SH-SY5Y (cell line): ENCODE measurements at regions not wholly inside any gene's neighbourhood (a gene's known extent, or its start where the extent isn't known, plus 50 kb on each side); places are given as distances from the start of the nearest gene placed in this dataset.

ENCODE experiments used
- GATA2 ChIP-seq: IDR thresholded peaks from 2 replicates; pipeline ENCODE4 v1.6.1; 2011; ENCODE audit warnings: mild to moderate bottlenecking, low read depth, low read length
- GATA3 ChIP-seq: IDR thresholded peaks from 2 replicates; pipeline ENCODE4 v1.6.1; 2011; ENCODE audit warnings: low read depth, mild to moderate bottlenecking, low read length, moderate library complexity

DNA sequence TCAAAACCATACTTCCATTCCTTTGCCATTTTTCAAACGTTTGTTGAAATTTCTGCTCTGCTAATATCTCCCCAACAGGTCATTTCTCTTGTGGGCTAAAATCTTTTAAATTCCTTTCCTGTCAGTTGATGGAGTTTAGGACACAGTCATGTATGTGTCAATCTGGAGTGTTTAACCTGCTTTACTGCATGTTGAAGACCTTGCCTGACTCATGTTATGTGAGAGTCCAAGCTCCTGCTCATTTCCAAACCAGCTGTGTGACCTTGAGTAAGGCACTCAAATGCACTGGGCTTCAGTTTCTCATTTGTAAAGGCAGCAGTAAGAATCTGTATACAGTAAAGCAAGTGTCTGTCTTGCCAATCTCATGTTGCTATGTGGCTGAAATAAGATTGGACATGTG, 171.9 kb upstream of the SPACA1 start:
- no peak for TF ChIP-seq GATA3
- no peak for TF ChIP-seq GATA2

DNA sequence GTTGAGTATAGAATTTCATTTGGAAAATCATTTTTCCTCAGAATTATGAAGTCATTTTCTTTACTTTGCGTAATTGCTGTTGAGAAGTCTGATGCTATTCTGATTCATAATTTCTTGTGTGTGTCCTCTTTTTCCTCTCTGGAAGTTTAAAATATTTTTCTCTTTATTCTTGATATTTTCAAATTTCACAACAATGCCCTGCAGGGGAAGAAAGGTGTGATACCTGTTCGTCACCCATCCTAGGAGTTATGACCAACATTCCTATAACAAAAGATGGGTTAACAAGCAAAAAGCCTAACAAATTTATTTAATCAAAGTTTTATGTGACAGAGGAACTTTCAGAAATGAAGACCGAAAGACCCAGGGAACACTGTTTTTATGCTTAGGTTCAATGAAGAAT, 171.5 kb upstream of the AKIRIN2 start:
- no peak for TF ChIP-seq GATA3
- TF ChIP-seq GATA2 = no peak

DNA sequence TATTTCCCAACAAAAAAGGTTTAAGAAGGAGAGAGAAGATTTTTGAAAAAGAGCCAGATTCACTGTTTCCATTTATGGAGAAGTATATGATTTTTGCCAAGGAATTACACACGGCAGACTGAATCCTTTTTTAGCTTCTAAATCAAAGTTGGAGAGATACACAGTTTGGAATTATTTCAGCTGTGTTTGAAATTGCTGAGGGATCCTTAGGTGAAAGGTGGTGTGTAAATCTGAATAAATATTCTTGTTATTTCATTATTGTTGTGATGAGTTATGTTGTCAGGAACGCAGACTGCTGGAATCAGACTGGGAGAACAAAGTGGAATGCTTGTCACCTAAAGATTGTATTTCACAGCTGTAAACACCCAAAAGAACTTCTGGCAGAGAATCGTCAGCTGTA, 168.5 kb upstream of the AKIRIN2 start:
- TF ChIP-seq GATA2 (no peak), GATA3 (no peak)

GRCh38 chr6:87869064-87869905, 167.3 kb upstream of the AKIRIN2 start:
- no peak; the same call in 1 of the 2 replicates for TF ChIP-seq GATA2
- TF ChIP-seq GATA3 = no peak

DNA sequence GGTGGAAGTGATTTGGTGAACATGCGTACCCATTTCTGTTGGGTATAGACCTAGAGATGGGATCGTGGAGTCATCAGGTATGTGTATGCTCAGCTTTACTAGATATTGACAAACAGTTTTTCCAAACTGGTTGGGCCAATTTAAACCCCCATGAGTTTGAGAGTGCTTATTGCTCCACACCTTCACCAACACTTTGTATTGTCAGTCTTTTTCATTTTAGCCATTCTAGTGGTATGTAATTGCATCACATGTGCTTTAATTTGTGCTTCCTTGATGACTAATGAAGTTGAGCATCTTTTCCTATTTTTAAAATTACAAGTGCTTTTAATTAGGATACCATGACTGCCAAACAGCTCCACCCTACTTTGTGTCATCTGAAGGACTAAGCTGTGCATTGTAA, 158.9 kb upstream of the AKIRIN2 start:
- TF ChIP-seq GATA2 (no peak), GATA3 (no peak)

DNA sequence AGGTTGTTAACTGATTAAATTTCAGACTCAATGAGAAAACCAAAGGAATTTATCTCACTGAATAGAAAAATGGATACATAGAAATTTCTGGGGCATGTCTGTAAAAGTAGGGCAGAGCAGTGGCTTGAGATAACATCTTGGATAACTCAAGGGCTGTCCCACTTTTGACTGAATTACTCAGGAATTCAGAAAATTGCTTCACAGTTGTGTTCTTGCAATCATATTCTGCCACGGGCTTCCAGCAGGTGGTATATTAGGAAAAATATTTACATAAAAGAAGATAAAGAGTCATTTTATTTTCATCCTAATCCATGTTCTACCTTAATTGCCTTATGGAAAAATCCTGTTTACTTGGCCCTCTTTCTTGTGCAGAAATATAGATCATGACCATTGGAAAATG, 156.4 kb upstream of the AKIRIN2 start:
- TF ChIP-seq GATA2 = no peak
- no peak for TF ChIP-seq GATA3

DNA sequence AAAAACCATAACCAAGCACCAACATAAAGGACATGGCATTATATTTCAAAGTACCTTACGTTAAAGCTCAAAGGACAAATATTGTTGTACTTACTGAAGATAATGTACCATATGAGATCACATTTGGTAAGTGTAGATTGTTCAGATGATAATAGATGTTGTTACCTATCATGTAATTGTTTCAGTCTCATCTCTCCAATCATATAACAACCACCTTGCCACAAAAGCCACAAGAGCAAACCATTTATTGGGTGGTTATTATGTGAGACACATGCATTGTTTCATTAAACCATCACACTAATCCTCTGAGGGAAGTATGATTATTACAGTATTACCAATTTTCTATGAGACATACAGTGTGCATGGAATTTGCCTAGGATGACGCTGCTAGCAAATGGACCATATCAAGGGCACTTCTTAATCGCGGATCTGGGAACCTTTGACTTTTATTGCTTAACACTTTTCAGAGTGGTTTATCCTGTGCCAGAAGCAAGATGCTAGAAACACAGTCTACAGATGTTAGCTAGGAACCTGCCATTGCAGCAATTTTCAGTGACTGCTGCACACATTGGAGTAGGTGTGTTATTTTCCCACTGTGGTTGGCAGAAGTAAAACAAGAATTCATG, 149.8 kb upstream of the AKIRIN2 start:
- TF ChIP-seq GATA3 (no peak), GATA2 (no peak)

- TF ChIP-seq GATA2 (no peak), GATA3 (no peak)
Observed at GRCh38 chr6:87848616-87849015, 146.6 kb upstream of the AKIRIN2 start.

DNA sequence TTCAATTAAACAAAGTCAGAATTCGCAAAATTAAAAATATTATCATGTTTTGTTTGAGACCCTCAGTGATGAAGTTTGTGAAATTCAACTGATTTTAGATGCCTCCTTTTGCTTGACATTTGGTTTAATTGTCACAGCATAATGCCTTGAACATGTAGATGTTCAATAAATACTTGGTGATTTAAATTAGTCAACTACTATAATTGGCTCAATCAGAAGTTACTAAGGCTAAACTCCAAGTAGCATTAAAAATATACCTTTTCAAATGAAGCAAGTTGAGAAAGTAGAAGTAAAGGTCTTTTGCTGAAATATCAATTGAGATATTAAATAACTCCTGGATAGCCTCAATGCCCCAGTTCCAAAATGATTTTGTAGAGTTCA, 145.8 kb upstream of the AKIRIN2 start:
- TF ChIP-seq GATA2 (no peak), GATA3 (no peak)

DNA sequence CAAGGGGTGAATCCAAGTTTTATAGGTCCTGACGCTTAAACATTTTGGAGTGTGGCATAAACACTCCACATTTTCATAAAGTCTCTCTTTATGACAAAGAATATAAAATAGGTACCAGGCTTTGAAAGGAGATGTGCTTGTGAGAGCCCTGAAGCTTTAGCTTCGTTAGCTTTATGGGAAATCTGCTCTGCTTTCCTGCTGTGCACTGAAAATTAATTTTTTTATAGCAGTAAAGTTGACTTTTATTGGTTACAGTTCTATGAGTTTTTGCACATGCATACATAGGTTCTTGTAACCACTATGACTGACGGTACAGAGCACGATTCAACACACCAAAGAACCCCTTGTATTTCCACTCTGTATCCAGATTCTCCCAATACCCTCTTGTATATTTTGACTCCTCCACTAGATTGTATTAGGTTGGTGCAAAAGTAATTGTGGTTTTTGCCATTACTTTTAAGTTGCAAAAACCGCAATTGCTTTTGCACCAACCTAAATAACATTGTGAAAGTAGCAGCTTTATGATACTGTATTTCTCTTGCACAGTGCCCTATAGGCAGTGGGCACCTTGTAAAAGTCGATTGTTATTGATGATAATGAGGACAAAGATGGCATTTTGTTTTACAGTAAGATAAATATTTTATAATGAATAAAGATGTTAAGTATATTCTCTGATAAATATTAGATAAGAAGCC, 145.2 kb upstream of the AKIRIN2 start:
- TF ChIP-seq GATA3 (no peak), GATA2 (no peak)

DNA sequence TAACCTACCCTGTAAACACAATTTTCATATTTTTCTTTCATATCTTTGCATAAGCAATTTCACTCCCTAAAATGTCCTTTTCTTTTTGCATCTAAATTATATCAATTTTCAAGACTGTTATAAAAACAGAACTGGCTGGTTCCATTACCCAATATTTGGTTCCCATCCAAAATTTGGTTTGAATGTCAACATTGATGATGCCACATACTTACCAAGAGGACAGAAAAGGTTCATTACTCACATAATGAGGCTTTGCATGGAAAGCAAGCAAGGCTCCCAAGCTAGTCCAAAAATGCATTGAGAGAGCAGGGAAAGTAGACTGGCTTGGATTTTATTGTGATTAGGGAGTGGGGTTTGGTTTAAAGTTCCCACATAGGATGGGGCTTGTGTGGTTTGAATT, 144.4 kb upstream of the AKIRIN2 start:
- TF ChIP-seq GATA2 (no peak), GATA3 (no peak)

GRCh38 chr6:87840324-87840723, 138.3 kb upstream of the AKIRIN2 start:
- TF ChIP-seq GATA2 = no peak
- no peak for TF ChIP-seq GATA3

GRCh38 chr6:87837876-87838275, 135.8 kb upstream of the AKIRIN2 start:
- TF ChIP-seq GATA3 (no peak), GATA2 (no peak)

- TF ChIP-seq GATA2 = no peak
- no peak for TF ChIP-seq GATA3
Observed at GRCh38 chr6:87837444-87837843, 135.4 kb upstream of the AKIRIN2 start.

DNA sequence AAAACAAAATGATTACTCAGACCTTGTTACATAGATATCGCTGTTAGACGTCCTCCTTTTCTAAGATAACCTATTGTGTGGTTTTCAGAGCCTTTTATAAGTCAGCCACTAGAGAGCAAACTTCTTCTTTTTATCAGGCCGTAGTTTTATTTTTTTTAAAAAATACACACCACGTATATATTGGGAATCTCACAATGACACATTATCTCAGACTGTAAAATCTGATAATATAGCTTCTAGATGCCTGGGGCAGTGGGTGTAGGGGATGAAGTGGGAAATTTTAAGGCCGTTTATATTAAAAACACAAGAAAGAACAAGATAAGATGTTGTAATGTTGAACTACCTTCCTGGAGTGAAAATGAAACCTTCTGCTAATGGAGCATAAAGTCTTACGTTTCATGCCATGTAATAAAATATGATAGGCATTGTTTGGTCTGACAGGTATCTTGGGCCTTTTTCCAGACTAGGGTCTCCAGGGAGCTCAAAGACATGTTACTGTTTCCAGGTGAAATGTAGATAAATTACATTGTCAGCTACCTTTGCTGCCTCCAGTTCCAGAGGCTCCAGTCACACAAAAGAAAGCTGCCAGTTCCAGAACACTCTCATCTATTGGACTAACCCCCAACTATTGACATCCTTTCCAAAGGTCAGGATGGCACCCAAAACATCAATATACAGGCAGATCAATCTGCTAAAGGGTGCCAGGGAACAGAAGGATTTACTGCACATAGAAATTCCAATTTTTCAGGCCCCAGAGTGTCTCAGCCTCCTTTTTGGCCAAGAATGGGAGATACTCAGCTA, 130.2 kb upstream of the AKIRIN2 start:
- no peak for TF ChIP-seq GATA2
- TF ChIP-seq GATA3 = no peak
